Naive thymus-derived CD8-positive, alpha-beta T cell (primary cell): ENCODE measurements at regions not wholly inside any gene's neighbourhood (a gene's known extent, or its start where the extent isn't known, plus 50 kb on each side); places are given as distances from the start of the nearest gene placed in this dataset.
"Not testable (repeated sequence)": the region's sequence is repeated elsewhere in the genome, so short reads cannot be mapped to it uniquely, and the experiment has no call there.

Source experiments
- ATAC-seq, 2 donors: fragments of 150-1000 bp; cut with Tn5 transposase in 1 of 2; sonication (Bioruptor Pico), chemical (Tn5 transposase) in 1 of 2; 1 replicate in 1 of 2; 2 replicates in 1 of 2; pipeline ENCODE4 v1.10.0; 2021; ENCODE audit warnings: mild to moderate bottlenecking in 2 of 2, moderate library complexity in 2 of 2
- POLR2A ChIA-PET: fragments of 350-600 bp; sonication (Branson Sonifier 250); formaldehyde crosslinking; loops from one replicate; lab custom pipeline; 2021; ENCODE audit warnings: antibody characterized with exemption; lab: Charles Lee
- DNase-seq, 10 donors: peaks; one replicate each; pipeline versions ENCODE4 v3.0.0 to v3.0.0-alpha.2; 2020 to 2022
- H3K27ac Mint-ChIP-seq, 10 donors: one replicate each; pipeline ENCODE4 v1.8.0; 2020 to 2022; ENCODE audit warnings: mild to moderate bottlenecking in 10 of 10, mixed read lengths in 10 of 10, moderate library complexity in 4 of 10, inconsistent platforms in 1 of 10
- H3K27me3 Mint-ChIP-seq, 5 donors: one replicate each; pipeline ENCODE4 v1.8.0; 2021 to 2022; ENCODE audit warnings: mixed read lengths in 5 of 5
- H3K36me3 Mint-ChIP-seq, 3 donors: one replicate each; pipeline ENCODE4 v1.8.0; 2020 to 2022; ENCODE audit warnings: mixed read lengths in 3 of 3, mild to moderate bottlenecking in 2 of 3, inconsistent platforms in 1 of 3
- H3K4me1 Mint-ChIP-seq, 4 donors: one replicate each; pipeline ENCODE4 v1.8.0; 2021 to 2022; ENCODE audit warnings: mixed read lengths in 4 of 4
- H3K4me3 Mint-ChIP-seq, 10 donors: one replicate each; pipeline ENCODE4 v1.8.0; 2020 to 2022; ENCODE audit warnings: mild to moderate bottlenecking in 10 of 10, mixed read lengths in 10 of 10, moderate library complexity in 6 of 10, inconsistent platforms in 1 of 10
- H3K9me3 Mint-ChIP-seq, 9 donors: one replicate each; pipeline ENCODE4 v1.8.0; 2020 to 2022; ENCODE audit warnings: mixed read lengths in 9 of 9, mild to moderate bottlenecking in 3 of 9, inconsistent platforms in 1 of 9, moderate library complexity in 1 of 9

DNA sequence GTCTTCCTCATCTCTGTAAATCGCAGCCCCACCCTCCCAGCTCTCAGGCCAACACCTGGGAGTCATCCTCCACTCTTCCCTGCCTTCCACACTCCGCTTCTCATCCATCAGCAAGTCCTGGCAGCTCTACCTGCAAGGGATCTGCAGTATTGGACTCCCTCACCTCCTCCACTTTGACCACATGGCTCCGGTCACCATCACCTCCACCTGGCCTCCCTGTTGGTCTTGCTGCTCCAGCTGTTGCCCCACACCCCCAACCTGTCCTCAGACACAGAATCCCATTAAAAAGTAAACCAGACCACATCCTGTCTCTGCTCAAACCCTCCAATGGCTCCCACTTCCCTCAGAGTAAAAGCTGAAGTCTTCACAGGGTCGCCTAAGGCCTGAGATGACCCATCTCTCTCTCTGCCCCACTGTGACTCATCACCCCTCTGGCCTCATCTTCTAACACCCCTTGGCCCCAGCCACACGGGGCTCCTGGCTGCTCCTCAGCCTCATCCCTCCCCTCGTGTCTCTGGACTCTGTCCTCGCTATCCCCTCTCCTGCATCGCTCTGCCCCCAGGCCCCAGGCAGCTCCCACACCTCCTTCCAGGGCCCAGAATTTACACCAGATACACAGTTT lies 185.1 kb upstream of the SULF2 start:
- DNase-seq (no peak), ATAC-seq (no peak)
- Mint-ChIP-seq H3K27me3 (peaks cover 5 to 39% (median 13%) of the 10 kb centered on the region in 5 donors), H3K4me1 (peaks cover 0 to 8% (median 2%) of the 10 kb centered on the region in 4 donors), H3K4me3 (no peak overlapping the region), H3K27ac (peak overlapping the region in 2 of 10 donors; percentile 20 to 24), H3K9me3 (no peaks in the 10 kb centered on the region), H3K36me3 (no peaks in the 10 kb centered on the region)
- POLR2A ChIA-PET: no interaction called here

DNA sequence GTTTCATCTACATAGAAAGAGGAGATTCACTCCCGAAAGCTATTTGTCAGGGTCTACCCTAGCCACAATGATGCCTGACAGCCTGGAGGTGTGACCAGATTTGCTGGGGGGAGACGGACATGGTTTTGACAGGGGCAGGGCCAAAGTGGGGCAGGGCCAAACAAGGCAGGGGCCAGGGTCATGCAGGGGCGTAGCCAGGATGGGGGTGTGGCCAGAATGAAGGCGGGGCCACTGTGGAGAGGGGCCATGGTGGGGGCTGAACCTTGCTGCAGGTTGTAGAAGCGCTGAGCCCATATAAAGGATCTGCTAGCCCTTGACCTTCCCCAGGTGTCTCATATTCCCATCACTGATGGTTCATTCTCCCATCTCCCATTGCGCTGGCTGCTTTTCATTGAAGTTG lies 184.1 kb upstream of the SULF2 start:
- ATAC-seq (no peak), DNase-seq (no peak)
- H3K27me3 Mint-ChIP-seq: peaks cover 5 to 34% (median 13%) of the 10 kb centered on the region in 5 donors
- no peaks in the 10 kb centered on the region for H3K9me3 Mint-ChIP-seq
- H3K4me1 Mint-ChIP-seq: peaks cover 0 to 2% (median under 1%) of the 10 kb centered on the region in 4 donors
- POLR2A ChIA-PET: no interaction called here
- no peak overlapping the region for H3K27ac Mint-ChIP-seq
- no peaks in the 10 kb centered on the region for H3K36me3 Mint-ChIP-seq
- no peak overlapping the region for H3K4me3 Mint-ChIP-seq

DNA sequence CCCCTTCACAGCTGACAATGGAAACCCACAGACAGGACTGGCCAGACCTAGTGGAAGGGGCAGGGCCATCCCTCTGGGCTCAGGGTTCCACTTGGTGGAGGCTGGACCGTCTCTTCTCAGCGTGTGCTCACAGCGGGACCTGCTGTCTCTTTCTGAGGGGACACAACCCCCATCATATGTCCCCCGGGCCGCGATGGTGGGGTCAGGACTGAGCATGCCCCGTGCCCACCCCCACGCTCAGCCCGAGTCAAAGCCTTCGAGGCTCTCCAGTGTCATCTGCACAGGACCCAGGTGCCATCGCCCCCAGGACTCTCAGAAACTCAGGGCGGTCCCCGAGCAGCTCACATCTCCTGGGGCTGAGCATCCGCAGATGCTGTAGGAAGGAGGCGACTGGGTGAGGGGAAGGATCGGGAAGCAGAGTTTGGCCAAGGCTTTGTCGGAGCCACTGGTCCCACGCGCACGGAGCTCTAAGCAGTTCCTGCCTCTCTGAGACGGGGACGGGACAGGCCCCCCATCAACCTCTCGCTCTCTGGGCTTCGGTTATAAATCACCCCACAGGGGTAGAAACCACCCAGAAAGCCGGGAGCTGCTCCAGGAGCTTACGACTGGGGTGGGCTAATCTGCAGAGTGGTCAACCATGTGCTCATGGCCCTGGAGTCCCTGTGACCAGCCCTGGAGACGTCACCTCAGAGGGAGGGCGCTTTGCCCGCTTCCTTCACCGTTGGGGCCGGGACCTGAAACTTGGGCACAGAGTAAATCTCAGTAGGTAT lies 183.4 kb upstream of the SULF2 start:
- peaks cover 0 to 2% (median under 1%) of the 10 kb centered on the region in 4 donors for H3K4me1 Mint-ChIP-seq
- H3K36me3 Mint-ChIP-seq: no peaks in the 10 kb centered on the region
- DNase-seq (peak in 1 of 10 donors; percentile 57), ATAC-seq (no peak)
- no peaks in the 10 kb centered on the region for H3K9me3 Mint-ChIP-seq
- no peak overlapping the region for H3K27ac Mint-ChIP-seq
- H3K27me3 Mint-ChIP-seq: peaks cover 5 to 34% (median 13%) of the 10 kb centered on the region in 5 donors
- H3K4me3 Mint-ChIP-seq: no peak overlapping the region
- POLR2A ChIA-PET: no interaction called here

DNA sequence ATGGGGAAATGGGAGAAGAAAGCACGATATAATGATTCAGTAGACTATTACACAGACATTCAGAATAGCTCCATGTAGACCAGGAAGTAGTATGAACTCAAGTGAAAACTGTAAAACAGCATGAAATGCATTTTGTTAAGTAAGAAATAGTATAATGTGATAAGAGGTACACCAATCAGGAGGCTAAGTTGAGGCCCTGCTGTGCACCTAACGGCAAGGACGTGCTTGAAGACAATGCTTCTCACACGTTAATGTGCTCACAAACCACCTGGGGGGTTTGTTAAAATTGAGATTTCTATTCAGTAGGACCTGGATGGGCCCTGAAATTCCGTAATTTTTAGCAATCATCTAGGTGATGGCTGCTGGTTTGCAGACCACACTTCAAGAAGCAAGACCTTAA lies 178.9 kb upstream of the SULF2 start:
- no peak overlapping the region for H3K4me3 Mint-ChIP-seq
- ATAC-seq: no peak
- POLR2A ChIA-PET: no interaction called here
- no peak overlapping the region for H3K27ac Mint-ChIP-seq
- peaks cover 0 to 4% (median 0%) of the 10 kb centered on the region in 5 donors for H3K27me3 Mint-ChIP-seq
- H3K9me3 Mint-ChIP-seq: no peaks in the 10 kb centered on the region
- H3K36me3 Mint-ChIP-seq: no peaks in the 10 kb centered on the region
- no peaks in the 10 kb centered on the region for H3K4me1 Mint-ChIP-seq
- DNase-seq: no peak

DNA sequence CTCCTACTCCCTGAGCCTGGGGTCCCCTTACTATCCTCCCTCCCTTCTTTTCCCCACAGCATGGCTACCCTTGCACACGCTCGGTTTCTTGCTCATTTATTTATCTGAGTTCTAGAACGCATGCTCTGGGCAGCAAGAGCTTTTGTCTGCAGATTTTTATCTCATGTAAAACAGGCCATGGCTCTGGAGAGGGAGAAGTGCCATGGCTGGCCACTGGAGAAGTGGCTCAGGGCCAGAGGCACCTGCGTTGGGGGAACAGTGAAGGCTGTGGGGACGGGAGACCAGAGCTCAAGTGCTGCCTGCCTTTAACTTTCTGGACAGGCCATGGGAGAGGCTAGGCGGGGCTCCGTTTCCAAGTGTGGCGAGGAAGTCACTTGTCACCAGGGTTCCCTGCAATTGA lies 177.7 kb upstream of the SULF2 start:
- Mint-ChIP-seq H3K9me3 (no peaks in the 10 kb centered on the region), H3K36me3 (no peaks in the 10 kb centered on the region), H3K27ac (no peak overlapping the region), H3K4me1 (no peaks in the 10 kb centered on the region), H3K27me3 (peaks cover 0 to 4% (median 0%) of the 10 kb centered on the region in 5 donors), H3K4me3 (no peak overlapping the region)
- POLR2A ChIA-PET: no interaction called here
- ATAC-seq: no peak
- no peak for DNase-seq

DNA sequence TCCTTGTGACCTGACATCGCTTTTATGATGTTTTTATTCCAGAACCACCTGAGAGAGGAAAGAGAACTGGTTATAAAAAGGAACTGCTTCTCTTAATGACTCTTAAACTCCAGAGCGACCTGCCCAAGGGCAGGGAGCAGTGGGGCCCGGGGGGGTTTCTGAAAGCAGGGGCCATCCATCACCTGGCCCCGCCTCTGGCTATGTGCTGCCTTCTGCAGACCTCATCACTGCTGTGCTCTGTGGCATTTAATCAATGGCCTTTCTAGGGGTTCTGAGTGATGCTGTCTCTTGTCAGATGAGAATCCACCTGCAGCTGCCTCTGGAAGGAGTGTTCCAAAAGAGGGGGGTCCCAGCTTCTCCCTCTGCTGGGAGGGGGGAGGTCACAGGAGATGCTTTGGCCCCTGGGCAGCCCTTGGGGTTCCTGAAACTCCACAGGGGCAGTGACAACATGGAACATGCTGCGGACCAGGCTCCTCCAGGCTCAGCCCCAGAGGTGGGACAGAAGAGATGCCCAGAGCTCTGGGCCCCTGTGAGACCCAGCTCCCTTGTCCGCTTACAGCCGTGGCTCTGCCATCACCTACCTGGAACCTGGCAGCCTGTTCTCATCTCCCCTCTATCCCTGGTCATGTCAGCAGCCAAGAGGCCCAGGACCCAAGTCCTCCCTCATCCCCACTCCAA lies 177.1 kb upstream of the SULF2 start:
- DNase-seq (no peak), ATAC-seq (no peak)
- no peaks in the 10 kb centered on the region for H3K36me3 Mint-ChIP-seq
- H3K27ac Mint-ChIP-seq: no peak overlapping the region
- H3K4me1 Mint-ChIP-seq: no peaks in the 10 kb centered on the region
- POLR2A ChIA-PET: no interaction called here
- H3K9me3 Mint-ChIP-seq: no peaks in the 10 kb centered on the region
- H3K4me3 Mint-ChIP-seq: no peak overlapping the region
- H3K27me3 Mint-ChIP-seq: peaks cover 0 to 4% (median 0%) of the 10 kb centered on the region in 5 donors

DNA sequence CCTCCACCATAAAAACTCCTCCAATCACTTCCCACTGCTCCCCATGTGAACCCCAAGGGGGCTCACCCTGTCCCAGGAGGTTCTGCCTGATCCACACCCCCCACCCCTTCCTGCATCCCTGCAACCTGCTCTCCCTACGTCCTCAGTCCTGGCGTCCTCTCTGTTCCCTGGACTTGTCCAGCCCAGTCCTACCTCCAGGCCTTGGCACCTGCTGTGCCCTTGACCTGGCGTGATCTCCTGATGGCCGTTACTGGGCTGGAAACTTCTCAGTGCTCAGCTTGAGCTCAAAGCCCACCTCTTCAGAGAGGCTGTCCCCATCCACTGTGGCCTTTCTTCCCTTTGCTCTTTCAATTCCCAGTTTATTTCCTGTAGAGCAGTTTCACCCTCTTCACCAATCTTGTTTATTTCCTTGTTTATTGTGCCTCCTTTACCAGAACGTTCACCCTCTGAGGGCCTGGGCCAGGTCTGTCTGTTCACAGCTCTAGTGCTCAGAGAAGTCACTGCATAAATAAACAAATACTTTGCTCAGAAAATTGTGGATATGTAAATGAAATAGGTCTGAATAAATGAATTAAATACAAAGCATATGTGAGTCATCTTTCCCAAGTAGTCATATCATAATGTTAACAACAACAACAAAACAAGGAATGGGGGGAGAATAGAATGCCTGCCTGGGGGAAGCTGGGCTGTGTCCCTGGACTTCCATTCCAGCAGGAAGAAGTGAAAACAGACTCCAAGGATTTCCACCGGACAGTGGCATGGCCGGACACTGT lies 175.7 kb upstream of the SULF2 start:
- POLR2A ChIA-PET: no interaction called here
- ATAC-seq: no peak
- Mint-ChIP-seq H3K27ac (no peak overlapping the region), H3K9me3 (no peaks in the 10 kb centered on the region), H3K27me3 (peaks cover 0 to 4% (median 0%) of the 10 kb centered on the region in 5 donors), H3K36me3 (no peaks in the 10 kb centered on the region), H3K4me1 (no peaks in the 10 kb centered on the region), H3K4me3 (no peak overlapping the region)
- DNase-seq: no peak

DNA sequence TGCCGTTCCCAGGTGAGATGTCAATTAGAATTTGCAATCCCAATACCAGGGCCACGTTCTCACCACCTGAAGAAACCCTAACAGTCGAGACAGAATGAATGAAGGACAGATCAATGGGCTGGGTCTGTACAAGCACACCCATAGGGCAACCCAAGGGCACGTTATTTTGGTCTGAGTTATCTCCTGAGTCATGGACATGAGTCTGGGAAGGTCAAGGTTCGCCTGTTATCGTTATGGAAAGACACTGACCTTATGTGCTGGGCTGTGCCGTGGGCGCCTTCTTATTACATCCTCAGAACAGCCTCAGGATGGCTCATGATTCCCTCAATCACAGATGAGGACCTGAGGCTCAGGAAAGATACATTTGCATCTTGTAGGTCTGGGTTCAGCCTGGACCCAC lies 175.0 kb upstream of the SULF2 start:
- POLR2A ChIA-PET: no interaction called here
- Mint-ChIP-seq H3K36me3 (no peaks in the 10 kb centered on the region), H3K9me3 (no peaks in the 10 kb centered on the region), H3K27ac (no peak overlapping the region), H3K4me3 (no peak overlapping the region), H3K27me3 (peaks cover 0 to 4% (median 2%) of the 10 kb centered on the region in 5 donors), H3K4me1 (peaks cover 0 to 2% (median 0%) of the 10 kb centered on the region in 4 donors)
- DNase-seq (no peak), ATAC-seq (no peak)

DNA sequence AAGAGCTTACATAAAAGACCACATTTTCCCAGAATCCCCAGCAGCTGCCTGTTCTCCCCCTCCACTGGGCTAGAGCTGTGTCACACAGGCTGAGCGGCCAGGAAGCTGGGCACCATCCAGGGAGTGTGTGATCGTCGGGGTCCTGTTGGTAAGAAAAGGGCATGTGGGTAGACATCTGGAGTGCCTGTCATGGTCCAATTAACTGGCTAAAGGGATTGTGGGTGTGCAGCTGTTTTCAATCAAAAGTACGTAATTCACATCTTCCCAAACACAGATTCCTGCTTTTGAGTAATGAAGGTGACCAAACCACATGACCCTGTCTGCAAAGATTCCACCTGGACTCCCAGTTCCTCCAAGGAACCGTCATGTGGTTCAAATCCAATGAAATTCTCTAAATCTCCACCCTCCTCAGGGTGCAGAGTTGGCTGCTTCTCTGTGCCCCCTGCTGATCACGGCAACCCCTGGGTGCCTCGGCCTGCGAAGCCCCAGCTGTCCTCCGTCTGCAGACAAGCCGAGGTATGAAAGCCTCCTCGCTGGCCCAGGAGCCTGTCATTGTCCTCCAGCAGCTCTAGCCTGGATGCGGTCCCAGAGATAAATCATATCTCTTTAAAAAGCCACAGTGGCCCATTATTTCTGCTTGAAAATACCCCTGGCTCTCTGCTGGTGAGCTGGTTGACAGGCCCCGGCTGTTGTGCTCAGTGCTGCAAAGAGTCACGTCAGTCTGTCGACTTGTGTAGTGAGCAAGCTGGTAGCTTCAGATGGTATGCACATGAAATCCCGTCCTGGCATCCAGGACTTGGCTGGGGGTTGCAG lies 172.9 kb upstream of the SULF2 start:
- H3K36me3 Mint-ChIP-seq, POLR2A ChIA-PET, H3K4me3 Mint-ChIP-seq, DNase-seq, H3K27me3 Mint-ChIP-seq, H3K27ac Mint-ChIP-seq, ATAC-seq, H3K9me3 Mint-ChIP-seq, H3K4me1 Mint-ChIP-seq: not testable (repeated sequence)

DNA sequence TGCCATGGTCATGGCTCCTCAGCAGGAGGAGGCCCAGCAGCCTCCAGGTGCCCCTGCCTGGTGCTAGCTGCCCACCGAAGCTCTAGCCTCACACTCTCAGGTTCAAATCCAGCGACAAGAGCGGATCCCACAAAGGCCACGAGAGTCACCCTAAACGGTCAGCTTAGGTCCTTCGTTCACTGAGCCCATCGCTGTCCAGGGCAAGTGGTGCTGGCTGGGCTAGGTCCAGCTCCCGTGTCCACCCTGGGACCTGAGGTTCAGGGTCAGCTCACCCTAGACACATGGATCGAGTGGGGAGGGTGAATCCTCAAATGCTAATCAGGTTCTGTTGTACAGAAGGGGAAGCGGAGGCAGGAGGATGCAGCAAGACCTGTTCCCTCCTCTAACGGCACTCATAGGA lies 171.9 kb upstream of the SULF2 start:
- H3K9me3 Mint-ChIP-seq: no peaks in the 10 kb centered on the region
- POLR2A ChIA-PET: no interaction called here
- H3K27me3 Mint-ChIP-seq: peaks cover 2 to 12% (median 5%) of the 10 kb centered on the region in 5 donors
- no peaks in the 10 kb centered on the region for H3K36me3 Mint-ChIP-seq
- no peak overlapping the region for H3K4me3 Mint-ChIP-seq
- H3K4me1 Mint-ChIP-seq: peaks cover 0 to 4% (median under 1%) of the 10 kb centered on the region in 4 donors
- DNase-seq (no peak), ATAC-seq (no peak)
- H3K27ac Mint-ChIP-seq: no peak overlapping the region

DNA sequence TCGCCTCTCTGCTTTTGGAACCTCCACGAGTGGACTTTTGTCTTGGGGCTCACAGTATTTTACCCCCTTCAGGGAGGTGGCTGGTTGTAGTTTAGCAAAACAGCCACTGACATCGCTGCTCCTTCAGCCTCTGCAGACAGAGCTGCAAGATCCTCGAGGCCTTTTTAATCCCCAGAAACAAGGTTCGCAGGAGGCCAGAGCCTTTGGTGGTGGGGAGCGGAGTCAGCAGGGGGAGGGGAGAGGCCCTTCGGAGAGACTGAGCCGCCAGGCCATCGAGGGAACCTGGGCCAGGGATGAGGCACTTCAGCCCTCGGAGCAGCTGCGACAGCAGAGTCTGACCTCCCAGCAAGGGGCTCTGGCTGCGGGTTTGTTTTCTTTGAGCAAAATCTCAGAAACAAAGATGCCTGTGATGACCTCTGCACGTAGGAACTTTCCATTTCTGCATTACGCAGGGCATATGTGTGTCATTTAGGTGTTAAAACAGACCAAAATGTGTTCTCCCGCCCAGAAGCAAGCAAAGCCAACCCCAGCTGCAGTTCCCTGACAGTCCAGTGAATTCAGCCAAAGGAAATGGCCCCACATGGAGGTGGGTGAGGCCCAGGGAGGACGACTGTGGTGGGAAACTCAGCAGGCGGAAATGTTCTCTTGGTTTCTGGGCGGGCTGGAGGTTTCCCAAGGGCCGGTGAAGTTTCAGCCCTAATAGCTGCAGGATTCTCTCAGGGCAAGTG lies 171.2 kb upstream of the SULF2 start:
- Mint-ChIP-seq H3K4me3 (no peak overlapping the region), H3K36me3 (no peaks in the 10 kb centered on the region), H3K4me1 (peaks cover 0 to 4% (median under 1%) of the 10 kb centered on the region in 4 donors), H3K27me3 (peaks cover 2 to 14% (median 5%) of the 10 kb centered on the region in 5 donors), H3K9me3 (no peaks in the 10 kb centered on the region), H3K27ac (peak overlapping the region in 1 of 10 donors; percentile 4)
- POLR2A ChIA-PET: no interaction called here
- no peak for ATAC-seq
- no peak for DNase-seq
